ENCODE measurements at regions not wholly inside any gene's neighbourhood (a gene's known extent, or its start where the extent isn't known, plus 50 kb on each side); places are given as distances from the start of the nearest gene placed in this dataset.
A peak's percentile ranks its signal among the peaks of the same experiment; 100 is the strongest.

DNA sequence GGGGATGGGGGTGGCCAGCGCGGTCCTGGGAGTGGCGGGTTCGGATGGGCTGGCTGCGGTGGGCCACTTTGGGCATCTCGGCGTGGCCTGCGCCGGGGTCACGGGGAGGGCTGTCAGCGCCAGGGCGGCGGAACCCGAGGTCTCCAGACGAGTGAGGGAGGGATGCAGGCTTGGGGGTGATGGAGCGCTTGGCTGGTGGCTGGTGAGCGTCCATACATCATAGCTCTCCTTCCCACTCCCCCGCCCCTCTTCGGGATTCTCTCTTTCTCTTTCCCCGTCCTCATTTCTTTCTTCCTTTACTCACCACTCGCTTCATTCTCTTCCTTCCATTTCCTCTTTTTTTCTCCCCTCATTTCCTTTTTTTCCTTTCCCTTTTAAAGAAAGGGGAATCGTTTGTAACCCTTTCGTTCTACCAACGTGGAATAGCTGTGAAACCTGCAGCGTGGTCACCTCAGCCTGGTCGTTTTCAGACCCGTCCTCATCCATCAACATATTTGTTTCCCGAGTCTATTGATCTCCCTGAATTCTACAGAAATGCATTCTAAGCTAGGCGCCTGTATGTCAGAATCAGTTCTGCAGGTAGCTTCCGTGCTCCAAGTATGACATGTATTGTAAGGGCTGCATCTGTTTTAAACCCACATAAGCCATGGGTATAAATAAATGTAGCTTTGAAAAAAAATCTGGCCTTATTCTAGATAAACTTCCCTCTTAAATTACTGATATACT lies 260.3 kb upstream of the E2F7 start:
- DNase-seq = no peak
- peaks cover 11% of the 10 kb centered on the region for H3K36me3 Mint-ChIP-seq
- WGBS (ENCODE audit: insufficient coverage) = 4% methylated on average over 23 of the region's 30 CpGs
- H3K36me3 ChIP-seq (ENCODE audit: control insufficient read depth, insufficient read depth, low read length) = no peaks in the 10 kb centered on the region
- peaks cover 37 to 66% of the 10 kb centered on the region in 2 donors for H3K27me3 Mint-ChIP-seq (ENCODE audit: low read depth in 2 of 2)
- no peak overlapping the region for H3K4me3 ChIP-seq (ENCODE audit: low read length)
- no peaks in the 10 kb centered on the region for H3K9me3 ChIP-seq (ENCODE audit: control insufficient read depth, insufficient read depth, low read length)
- H3K4me3 Mint-ChIP-seq = peak overlapping the region; percentile 7
- H3K27me3 ChIP-seq (ENCODE audit: control insufficient read depth, insufficient read depth, low read length) = peaks cover 4% of the 10 kb centered on the region
- peaks cover 6% of the 10 kb centered on the region in 2 donors for H3K4me1 Mint-ChIP-seq
- H3K4me1 ChIP-seq (ENCODE audit: control insufficient read depth, insufficient read depth, low read length) = peaks cover 3% of the 10 kb centered on the region
- ATAC-seq = no peak
- H3K27ac ChIP-seq (ENCODE audit: low read length) = no peak overlapping the region
- no peak overlapping the region for H3K27ac Mint-ChIP-seq
- intact Hi-C loops (cut with micrococcal nuclease) = no loop called here
- peaks cover 3 to 5% of the 10 kb centered on the region in 2 donors for H3K9me3 Mint-ChIP-seq
- TF ChIP-seq, protein P1, sequence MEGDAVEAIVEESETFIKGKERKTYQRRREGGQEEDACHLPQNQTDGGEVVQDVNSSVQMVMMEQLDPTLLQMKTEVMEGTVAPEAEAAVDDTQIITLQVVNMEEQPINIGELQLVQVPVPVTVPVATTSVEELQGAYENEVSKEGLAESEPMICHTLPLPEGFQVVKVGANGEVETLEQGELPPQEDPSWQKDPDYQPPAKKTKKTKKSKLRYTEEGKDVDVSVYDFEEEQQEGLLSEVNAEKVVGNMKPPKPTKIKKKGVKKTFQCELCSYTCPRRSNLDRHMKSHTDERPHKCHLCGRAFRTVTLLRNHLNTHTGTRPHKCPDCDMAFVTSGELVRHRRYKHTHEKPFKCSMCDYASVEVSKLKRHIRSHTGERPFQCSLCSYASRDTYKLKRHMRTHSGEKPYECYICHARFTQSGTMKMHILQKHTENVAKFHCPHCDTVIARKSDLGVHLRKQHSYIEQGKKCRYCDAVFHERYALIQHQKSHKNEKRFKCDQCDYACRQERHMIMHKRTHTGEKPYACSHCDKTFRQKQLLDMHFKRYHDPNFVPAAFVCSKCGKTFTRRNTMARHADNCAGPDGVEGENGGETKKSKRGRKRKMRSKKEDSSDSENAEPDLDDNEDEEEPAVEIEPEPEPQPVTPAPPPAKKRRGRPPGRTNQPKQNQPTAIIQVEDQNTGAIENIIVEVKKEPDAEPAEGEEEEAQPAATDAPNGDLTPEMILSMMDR (IDR thresholded peaks at IDR 0.05) = no peak

DNA sequence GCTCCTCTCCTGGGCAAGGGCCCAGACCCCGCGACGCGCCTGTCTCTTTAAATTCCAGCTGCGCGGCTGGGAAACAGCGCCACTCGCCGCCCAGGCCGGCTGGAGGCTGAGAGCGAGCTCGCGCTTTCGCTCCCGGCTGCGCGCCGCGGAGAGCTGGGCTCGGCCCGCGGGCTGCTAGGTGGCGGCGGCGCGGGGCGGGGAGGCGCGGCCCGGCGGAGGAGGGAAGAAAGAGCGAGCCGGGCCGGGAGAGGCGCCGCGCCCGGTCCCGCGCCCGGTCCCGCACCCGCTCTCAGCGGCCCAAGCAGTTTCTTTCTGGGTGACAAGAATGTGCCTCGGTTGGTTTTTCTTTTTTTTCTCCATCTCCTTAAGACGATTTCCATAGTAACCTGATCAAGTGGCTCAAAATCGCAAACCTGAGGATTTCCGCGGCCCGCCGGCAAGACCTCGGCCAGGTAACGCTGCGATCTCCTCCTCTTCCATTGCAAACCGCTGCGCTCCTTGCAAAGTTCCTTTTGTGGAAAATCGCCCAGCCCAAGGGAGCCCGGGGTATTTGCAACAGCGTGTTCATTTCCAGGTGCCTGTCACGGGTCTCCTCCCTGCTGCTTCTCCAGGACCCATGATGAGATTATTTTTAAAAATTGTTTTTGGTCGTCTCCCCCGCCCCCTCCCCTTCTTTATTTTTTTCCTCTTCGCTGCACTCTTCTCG lies 259.5 kb upstream of the E2F7 start:
- TF ChIP-seq, protein P1 (IDR thresholded peaks at IDR 0.05) = no peak
- peaks cover 3 to 5% of the 10 kb centered on the region in 2 donors for H3K9me3 Mint-ChIP-seq
- H3K4me3 Mint-ChIP-seq = peak overlapping the region; percentile 31
- Histone ChIP-seq H3K27ac (ENCODE audit: low read length) (no peak overlapping the region), H3K4me1 (ENCODE audit: control insufficient read depth, insufficient read depth, low read length) (peaks cover 3% of the 10 kb centered on the region), H3K4me3 (ENCODE audit: low read length) (no peak overlapping the region), H3K9me3 (ENCODE audit: control insufficient read depth, insufficient read depth, low read length) (no peaks in the 10 kb centered on the region), H3K27me3 (ENCODE audit: control insufficient read depth, insufficient read depth, low read length) (peaks cover 4% of the 10 kb centered on the region), H3K36me3 (ENCODE audit: control insufficient read depth, insufficient read depth, low read length) (no peaks in the 10 kb centered on the region)
- no peak overlapping the region for H3K27ac Mint-ChIP-seq
- no peak for DNase-seq
- H3K4me1 Mint-ChIP-seq = peaks cover 6% of the 10 kb centered on the region in 2 donors
- peak in 1 of 3 donors; percentile 54 for ATAC-seq
- H3K36me3 Mint-ChIP-seq = peaks cover 11% of the 10 kb centered on the region
- intact Hi-C loops (cut with micrococcal nuclease) = no loop called here
- H3K27me3 Mint-ChIP-seq (ENCODE audit: low read depth in 2 of 2) = peaks cover 37 to 66% of the 10 kb centered on the region in 2 donors
- WGBS (ENCODE audit: insufficient coverage) = 1% methylated on average over 60 of the region's 64 CpGs

DNA sequence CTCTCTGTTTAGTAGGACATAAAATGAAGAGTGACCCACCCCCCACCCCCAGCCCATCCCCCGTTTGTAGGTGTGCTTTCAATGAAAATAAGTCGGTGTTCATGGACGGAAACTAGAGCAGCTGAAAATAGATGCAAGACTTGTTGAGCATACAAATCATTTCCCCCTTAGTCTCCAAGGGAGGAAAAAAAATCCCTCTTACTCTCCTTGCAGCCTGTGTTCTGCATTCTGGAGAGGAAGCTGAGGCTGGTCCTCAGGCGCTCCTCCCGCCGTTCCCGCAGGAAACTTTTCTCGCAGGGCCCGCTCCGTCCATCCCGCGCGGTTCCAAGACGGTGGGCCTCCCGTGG lies 259.0 kb upstream of the E2F7 start:
- H3K9me3 ChIP-seq (ENCODE audit: control insufficient read depth, insufficient read depth, low read length) = no peaks in the 10 kb centered on the region
- Mint-ChIP-seq H3K36me3 (peaks cover 11% of the 10 kb centered on the region), H3K4me3 (no peak overlapping the region), H3K4me1 (peaks cover 6% of the 10 kb centered on the region in 2 donors), H3K27me3 (ENCODE audit: low read depth in 2 of 2) (peaks cover 37 to 63% of the 10 kb centered on the region in 2 donors), H3K9me3 (peaks cover 3 to 5% of the 10 kb centered on the region in 2 donors), H3K27ac (no peak overlapping the region)
- WGBS (ENCODE audit: insufficient coverage) = under 1% methylated on average over 14 of the region's 15 CpGs
- H3K36me3 ChIP-seq (ENCODE audit: control insufficient read depth, insufficient read depth, low read length) = no peaks in the 10 kb centered on the region
- H3K4me1 ChIP-seq (ENCODE audit: control insufficient read depth, insufficient read depth, low read length) = peaks cover 3% of the 10 kb centered on the region
- H3K27me3 ChIP-seq (ENCODE audit: control insufficient read depth, insufficient read depth, low read length) = peaks cover 4% of the 10 kb centered on the region
- H3K27ac ChIP-seq (ENCODE audit: low read length) = no peak overlapping the region
- H3K4me3 ChIP-seq (ENCODE audit: low read length) = no peak overlapping the region
- intact Hi-C loops (cut with micrococcal nuclease) = no loop called here
- DNase-seq = no peak
- ATAC-seq = no peak
- TF ChIP-seq, protein P1 (IDR thresholded peaks at IDR 0.05) = no peak
